SH-SY5Y (cell line): ENCODE measurements at regions not wholly inside any gene's neighbourhood (a gene's known extent, or its start where the extent isn't known, plus 50 kb on each side); places are given as distances from the start of the nearest gene placed in this dataset.

Experiments
- GATA2 ChIP-seq: IDR thresholded peaks from 2 replicates; pipeline ENCODE4 v1.6.1; 2011; ENCODE audit warnings: mild to moderate bottlenecking, low read depth, low read length
- GATA3 ChIP-seq: IDR thresholded peaks from 2 replicates; pipeline ENCODE4 v1.6.1; 2011; ENCODE audit warnings: low read depth, mild to moderate bottlenecking, low read length, moderate library complexity

DNA sequence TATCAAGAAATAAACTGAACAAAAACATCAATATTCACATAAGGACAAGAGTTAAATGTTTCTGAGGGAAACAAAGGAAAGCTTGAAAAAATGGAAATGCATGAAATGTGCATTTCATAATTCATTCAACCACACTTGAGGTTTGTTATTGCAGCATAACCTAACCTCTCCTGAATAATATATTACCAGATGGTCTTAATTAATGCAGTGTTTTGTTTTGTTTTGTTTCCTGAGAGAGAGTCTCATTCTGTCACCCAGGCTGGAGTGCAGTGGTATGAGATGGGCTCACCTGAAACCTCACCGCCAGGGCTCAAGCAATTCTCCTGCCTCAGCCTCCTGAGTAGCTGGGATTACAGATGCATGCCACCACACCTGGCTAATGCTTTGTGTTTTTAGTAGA, 139.9 kb upstream of the PIEZO2 start:
- TF ChIP-seq GATA2: no peak
- TF ChIP-seq GATA3: no peak
